ENCODE measurements at regions not wholly inside any gene's neighbourhood (a gene's known extent, or its start where the extent isn't known, plus 50 kb on each side); places are given as distances from the start of the nearest gene placed in this dataset.

DNA sequence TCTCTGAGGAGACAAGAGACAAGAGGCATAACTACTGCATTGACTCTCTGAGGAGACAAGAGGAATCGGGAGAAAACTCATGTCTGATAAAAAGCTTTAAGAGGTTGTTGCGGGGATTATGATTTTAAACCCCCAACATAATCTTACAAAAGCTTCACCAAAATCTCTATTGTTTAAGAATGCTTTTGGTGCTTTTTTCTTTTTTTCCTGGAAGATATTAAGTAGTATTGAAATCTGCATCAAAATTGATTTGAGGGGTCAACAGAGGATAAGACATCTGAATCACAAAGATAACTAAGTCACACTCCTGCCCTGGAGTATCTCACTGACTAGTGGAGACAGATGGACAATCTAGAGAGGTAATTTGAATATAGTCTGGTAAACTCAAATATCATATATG, 115.6 kb upstream of the MROH9 start:
- Histone ChIP-seq H3K27ac (no peak overlapping the region), H3K79me2 (ENCODE audit: low read depth) (no peaks in the 10 kb centered on the region), H3K9me3 (ENCODE audit: insufficient read depth, low read depth) (no peaks in the 10 kb centered on the region), H3K36me3 (ENCODE audit: low read depth) (no peaks in the 10 kb centered on the region), H3K9me2 (ENCODE audit: insufficient read depth) (no peaks in the 10 kb centered on the region), H3K27me3 (ENCODE audit: insufficient read depth, low read depth) (no peaks in the 10 kb centered on the region), H2AFZ (no peak overlapping the region), H3F3A (ENCODE audit: insufficient read depth, low read depth) (no peaks in the 10 kb centered on the region), H4K20me1 (ENCODE audit: insufficient read depth) (no peaks in the 10 kb centered on the region), H3K4me3 (no peak overlapping the region), H3K4me1 (replicated peaks; ENCODE audit: insufficient read depth) (no peaks in the 10 kb centered on the region), H3K4me2 (no peak overlapping the region)
- ChIA-PET POLR2A (ENCODE audit: unreplicated experiment) (no interaction called here), CTCF (no interaction called here)
- no TSS peak for BruUV-seq (replicated peaks)
- no peak for TF ChIP-seq EZH2 (IDR thresholded peaks at IDR 0.05; ENCODE audit: low read depth)
- TF ChIP-seq, protein P1, sequence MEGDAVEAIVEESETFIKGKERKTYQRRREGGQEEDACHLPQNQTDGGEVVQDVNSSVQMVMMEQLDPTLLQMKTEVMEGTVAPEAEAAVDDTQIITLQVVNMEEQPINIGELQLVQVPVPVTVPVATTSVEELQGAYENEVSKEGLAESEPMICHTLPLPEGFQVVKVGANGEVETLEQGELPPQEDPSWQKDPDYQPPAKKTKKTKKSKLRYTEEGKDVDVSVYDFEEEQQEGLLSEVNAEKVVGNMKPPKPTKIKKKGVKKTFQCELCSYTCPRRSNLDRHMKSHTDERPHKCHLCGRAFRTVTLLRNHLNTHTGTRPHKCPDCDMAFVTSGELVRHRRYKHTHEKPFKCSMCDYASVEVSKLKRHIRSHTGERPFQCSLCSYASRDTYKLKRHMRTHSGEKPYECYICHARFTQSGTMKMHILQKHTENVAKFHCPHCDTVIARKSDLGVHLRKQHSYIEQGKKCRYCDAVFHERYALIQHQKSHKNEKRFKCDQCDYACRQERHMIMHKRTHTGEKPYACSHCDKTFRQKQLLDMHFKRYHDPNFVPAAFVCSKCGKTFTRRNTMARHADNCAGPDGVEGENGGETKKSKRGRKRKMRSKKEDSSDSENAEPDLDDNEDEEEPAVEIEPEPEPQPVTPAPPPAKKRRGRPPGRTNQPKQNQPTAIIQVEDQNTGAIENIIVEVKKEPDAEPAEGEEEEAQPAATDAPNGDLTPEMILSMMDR (conservative IDR thresholded peaks at IDR 0.05): no peak
- intact Hi-C loops (cut with micrococcal nuclease; ENCODE audit: unreplicated experiment): no loop called here
- DNase-seq: no peak

- DNase-seq: no peak
These were observed 112.2 kb upstream of the MROH9 start for GRCh38 chr1:170823120-170823519.

DNA sequence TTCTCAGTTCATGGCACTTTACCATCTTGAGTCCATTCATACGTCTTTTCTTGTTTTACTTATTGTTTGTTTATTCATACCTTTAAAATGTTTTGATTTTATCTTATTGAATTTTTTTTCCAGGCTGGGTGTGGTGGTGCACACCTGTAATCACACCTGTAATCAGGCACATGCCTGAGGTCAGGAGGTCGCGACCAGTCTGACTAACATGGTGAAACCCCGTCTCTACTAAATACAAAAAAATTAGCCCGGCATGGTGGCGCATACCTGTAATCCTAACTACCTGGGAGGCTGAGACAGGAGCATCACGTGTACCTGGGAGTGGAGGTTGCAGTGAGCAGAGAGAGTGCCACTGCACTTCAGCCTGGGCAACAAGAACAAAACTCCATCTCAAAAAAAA, 104.1 kb upstream of the MROH9 start:
- ChIA-PET POLR2A (ENCODE audit: unreplicated experiment) (no interaction called here), CTCF (no interaction called here)
- Histone ChIP-seq H3K4me2 (no peak overlapping the region), H3K79me2 (ENCODE audit: low read depth) (no peaks in the 10 kb centered on the region), H3K9me2 (ENCODE audit: insufficient read depth) (no peaks in the 10 kb centered on the region), H3K4me1 (replicated peaks; ENCODE audit: insufficient read depth) (no peaks in the 10 kb centered on the region), H3K36me3 (ENCODE audit: low read depth) (no peaks in the 10 kb centered on the region), H2AFZ (no peak overlapping the region), H3K4me3 (no peak overlapping the region), H3F3A (ENCODE audit: insufficient read depth, low read depth) (no peaks in the 10 kb centered on the region), H4K20me1 (ENCODE audit: insufficient read depth) (no peaks in the 10 kb centered on the region), H3K27me3 (ENCODE audit: insufficient read depth, low read depth) (no peaks in the 10 kb centered on the region), H3K9me3 (ENCODE audit: insufficient read depth, low read depth) (no peaks in the 10 kb centered on the region), H3K27ac (no peak overlapping the region)
- TF ChIP-seq, protein P1 (conservative IDR thresholded peaks at IDR 0.05): no peak
- no peak for TF ChIP-seq EZH2 (IDR thresholded peaks at IDR 0.05; ENCODE audit: low read depth)
- intact Hi-C loops (cut with micrococcal nuclease; ENCODE audit: unreplicated experiment): no loop called here
- DNase-seq: no peak
- no TSS peak for BruUV-seq (replicated peaks)

More at GRCh38 chr1:170823120-170823519, 112.2 kb upstream of the MROH9 start:
- no TSS peak for BruUV-seq (replicated peaks)
- no peak overlapping the region for H2AFZ ChIP-seq
- ChIA-PET POLR2A (ENCODE audit: unreplicated experiment) (no interaction called here), CTCF (no interaction called here)
- H3K27me3 ChIP-seq (ENCODE audit: insufficient read depth, low read depth): no peaks in the 10 kb centered on the region
- no peaks in the 10 kb centered on the region for H3F3A ChIP-seq (ENCODE audit: insufficient read depth, low read depth)
- no peak overlapping the region for H3K4me3 ChIP-seq
- TF ChIP-seq EZH2 (IDR thresholded peaks at IDR 0.05; ENCODE audit: low read depth): no peak
- TF ChIP-seq, protein P1 (conservative IDR thresholded peaks at IDR 0.05): no peak
- no peaks in the 10 kb centered on the region for H3K9me2 ChIP-seq (ENCODE audit: insufficient read depth)
- intact Hi-C loops (cut with micrococcal nuclease; ENCODE audit: unreplicated experiment): no loop called here
- no peak overlapping the region for H3K4me2 ChIP-seq
- H3K27ac ChIP-seq: no peak overlapping the region
- no peaks in the 10 kb centered on the region for H3K4me1 ChIP-seq (replicated peaks; ENCODE audit: insufficient read depth)
- H3K9me3 ChIP-seq (ENCODE audit: insufficient read depth, low read depth): no peaks in the 10 kb centered on the region
- H3K36me3 ChIP-seq (ENCODE audit: low read depth): no peaks in the 10 kb centered on the region
- H3K79me2 ChIP-seq (ENCODE audit: low read depth): no peaks in the 10 kb centered on the region
- no peaks in the 10 kb centered on the region for H4K20me1 ChIP-seq (ENCODE audit: insufficient read depth)
